Glomerular visceral epithelial cell (primary cell): ENCODE measurements at regions not wholly inside any gene's neighbourhood (a gene's known extent, or its start where the extent isn't known, plus 50 kb on each side); places are given as distances from the start of the nearest gene placed in this dataset.
A peak's percentile ranks its signal among the peaks of the same experiment; 100 is the strongest.
"Not testable (repeated sequence)": the region's sequence is repeated elsewhere in the genome, so short reads cannot be mapped to it uniquely, and the experiment has no call there.

Experiments used
- DNase-seq: peaks from one replicate; pipeline ENCODE4 v3.0.0-alpha.2; 2016; ENCODE audit errors: extremely low spot score

DNA sequence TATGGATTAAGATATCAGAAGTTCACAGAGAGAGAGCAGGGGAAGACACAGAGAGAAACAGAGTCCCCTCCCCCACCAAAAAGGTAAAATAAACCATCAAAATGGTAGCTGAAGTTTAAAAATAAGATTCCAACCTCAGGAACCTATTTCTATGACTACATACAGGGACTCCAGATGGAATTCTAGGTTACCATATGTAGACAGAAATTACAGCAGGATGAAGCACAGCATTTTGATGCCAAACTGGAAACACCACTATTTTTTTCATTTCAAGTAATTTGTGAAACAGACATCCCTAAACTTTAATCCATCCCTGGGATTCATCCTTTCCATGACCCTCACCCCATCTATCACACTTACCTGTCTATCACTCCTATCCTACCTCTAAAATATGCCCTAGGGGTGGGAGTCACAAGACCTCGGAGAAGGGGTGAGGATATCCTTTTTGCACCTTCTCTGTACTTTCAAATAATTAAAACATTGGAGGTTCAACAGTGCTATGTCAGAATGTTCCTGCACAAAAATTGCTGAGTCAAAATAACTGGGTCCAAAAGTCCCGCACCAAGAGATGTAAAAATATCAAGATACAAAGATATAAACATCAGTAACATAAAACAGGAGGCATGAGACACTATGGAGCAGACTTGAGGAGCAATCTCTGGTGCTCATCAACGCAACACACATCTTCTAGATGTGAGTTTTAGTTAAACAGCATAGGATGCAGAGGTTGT lies 344.5 kb upstream of the RASGEF1B start:
- DNase-seq = no peak

DNA sequence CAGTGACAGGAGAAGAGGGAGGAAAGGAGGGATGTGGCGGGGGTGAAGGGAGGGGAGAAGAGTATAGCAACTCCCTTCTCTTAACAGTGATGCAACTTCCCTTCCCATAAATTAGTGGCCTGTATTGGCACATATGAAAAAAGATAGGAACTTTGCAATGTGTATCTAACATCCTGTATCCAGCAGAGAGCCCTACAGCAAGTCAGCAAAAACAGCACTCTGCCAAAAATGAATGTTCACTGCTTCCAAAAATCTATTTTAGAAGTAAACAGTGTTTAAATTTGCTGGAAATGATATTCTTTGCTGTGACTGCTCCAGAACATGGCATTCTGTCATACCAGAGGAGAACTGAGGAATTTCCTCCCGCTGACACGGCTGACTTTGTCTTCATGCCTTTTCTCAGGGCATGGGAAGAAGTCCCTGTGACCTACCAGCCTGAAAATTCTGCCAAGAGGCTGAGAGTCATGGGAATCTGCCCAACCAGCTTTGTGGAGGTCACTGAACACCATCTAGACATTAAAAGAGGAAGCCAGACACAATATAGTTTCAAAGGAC lies 343.4 kb upstream of the RASGEF1B start:
- peak; percentile 17 for DNase-seq

DNA sequence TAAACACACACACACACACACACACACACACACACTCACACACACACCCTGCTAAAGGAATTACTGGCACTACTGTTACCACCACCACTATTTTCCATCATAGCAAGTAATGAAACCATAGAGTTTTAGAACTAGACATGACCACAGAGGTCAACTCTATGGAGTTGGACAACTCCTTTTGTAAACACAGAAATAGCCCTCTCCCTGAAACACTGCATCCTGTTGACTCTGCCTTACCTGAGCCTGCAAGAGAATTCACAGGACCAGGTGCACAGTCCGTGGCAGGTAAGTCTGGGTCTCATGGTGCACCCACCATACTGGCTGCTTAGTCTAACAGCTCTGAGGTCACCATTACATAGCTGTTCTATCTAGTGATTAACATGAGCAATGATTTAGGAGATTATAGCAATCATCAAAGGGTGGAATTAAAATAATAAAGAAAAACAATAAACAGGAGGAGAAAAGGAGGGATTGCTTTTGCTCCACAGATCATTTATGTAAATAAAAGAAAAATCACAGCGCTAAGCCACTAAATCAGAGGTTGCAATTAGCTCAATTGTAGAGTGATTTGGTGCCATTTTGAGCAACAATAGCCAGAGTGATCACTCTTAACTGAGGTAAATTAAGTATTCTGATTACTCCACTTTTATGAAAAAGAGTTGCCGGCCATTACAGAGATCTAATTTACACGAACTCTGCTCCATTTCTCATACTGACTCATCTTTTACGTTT lies 340.0 kb upstream of the RASGEF1B start:
- DNase-seq = no peak

DNA sequence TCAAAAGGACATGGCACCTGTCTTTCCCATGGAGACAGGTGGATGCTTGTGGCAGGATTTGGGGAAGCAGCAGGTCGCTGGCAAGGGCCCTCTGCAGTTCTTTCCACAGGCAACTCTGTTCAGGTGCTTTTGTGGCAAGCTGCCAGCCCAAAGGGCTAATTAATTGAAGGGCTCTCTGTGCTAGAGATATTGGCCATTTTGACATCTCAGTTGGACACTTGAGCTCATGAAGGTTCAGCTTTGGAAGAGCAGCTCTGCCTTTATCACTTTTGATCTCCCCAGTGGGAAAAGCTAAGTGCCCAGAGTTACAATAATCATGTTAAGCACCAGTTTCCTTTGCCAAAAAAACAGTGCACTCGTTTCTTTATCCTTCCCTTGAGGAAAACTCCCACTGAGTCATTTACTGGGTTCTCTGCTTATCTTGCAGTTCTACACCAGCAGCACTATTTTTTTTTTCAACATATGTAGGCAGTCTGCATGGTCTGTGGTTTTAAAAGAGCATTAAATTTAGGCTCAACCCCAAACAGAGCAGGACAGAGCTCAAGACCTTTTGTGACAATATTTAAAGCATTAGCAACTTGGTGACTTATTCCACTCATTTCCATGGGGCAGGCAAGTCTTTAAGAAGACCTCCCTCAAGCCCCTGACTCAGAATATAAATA lies 336.4 kb upstream of the RASGEF1B start:
- DNase-seq = no peak

DNA sequence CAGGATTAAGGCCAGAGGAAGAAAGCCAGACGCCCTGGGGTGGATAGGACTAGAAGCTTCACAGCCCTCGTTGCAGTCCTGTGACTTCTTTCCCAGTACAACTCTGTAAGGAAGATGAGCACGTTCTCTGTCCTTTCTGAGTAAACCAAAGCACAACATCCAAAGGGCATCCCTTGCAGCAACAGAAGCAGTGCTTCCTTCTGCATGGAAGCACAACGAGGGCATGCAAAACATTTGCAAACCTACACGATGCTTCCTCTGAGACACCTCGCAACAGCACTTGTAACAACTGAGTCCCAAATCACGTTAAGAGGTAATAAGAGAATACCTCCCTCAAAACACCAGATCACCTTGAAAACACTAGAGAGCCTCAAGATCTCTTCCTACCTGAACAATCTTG lies 335.7 kb upstream of the RASGEF1B start:
- DNase-seq = no peak

DNA sequence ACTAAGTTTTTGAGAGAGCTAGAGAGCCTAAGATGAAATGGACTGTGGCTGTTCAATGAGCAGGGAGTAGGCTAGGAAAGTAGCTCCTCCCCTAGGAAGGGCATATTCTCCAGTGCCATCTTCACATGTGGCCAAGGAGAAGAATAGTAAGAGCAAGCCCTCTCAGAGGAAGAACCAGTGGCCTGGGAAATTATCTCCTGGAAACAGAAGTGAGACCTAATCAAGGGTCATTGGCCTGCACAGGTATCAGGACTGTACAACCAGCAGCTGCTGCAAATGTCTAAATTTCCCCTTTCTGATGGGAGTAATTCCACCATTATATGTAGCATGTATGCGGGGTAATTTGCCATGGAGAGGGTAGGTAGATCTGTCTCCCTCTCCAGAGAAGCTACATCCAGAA lies 334.8 kb upstream of the RASGEF1B start:
- no peak for DNase-seq

DNA sequence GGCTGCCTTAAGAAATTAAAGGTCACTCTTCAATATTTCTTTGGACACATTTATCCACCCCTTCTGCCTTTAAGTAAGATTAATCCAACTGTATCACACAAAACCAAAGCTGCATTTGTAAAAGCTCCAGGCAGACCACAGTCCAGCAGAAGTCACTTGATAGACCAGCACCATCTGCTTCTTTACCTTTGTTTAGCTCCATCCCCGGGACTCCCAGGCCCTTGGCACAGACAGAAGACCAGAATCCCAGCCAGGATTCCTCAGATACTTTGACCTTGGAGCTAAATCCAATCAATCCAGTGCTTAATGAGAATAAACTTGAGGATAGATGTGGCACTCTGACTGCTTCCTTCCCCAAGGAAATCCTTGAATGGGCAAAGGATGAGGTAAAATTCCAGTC lies 333.1 kb upstream of the RASGEF1B start:
- DNase-seq = no peak

DNA sequence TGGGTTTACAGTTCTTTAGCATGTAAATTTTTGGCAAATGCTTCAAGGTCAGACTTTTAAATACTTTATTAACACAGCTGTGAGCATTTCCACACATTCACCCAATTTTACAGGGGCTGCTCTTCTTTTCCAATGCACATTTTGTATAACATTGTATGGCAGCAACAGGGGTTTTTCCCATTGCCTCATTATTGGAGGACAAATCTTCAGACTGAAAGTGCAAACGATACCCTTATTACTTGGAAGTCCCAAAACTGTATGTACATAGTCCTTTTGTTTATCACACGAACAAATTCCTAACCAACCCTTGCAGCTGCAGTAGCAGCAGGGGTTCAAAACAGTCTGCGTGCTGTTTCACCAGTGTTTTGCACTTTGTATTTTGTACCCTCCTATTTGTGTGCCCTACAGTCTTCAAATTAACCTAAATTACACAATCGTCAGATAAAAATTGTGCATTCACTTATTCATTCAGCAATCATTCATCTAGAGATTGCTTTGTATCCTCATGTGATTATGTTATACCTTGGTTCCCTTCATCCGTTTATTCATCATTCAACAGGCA lies 330.7 kb upstream of the RASGEF1B start:
- no peak for DNase-seq

DNA sequence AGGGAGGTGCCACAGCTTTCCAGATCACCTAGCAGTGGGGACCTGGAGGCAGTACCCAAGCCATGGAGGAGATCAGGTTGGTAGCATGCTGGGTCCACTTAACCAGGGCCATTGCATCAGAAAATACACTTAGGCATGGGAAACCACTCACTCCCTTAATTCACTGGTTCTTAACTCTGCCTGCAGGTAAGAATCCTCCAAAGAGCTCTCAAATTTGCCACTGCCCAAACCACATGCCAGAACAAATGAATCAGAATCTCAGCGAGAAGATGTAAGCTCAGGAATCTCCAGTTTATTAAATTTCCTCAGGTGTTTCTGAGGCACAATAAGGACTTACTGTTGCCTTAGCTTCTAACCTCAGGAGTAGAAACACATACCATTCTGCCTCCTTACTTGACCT lies 327.7 kb upstream of the RASGEF1B start:
- no peak for DNase-seq

DNA sequence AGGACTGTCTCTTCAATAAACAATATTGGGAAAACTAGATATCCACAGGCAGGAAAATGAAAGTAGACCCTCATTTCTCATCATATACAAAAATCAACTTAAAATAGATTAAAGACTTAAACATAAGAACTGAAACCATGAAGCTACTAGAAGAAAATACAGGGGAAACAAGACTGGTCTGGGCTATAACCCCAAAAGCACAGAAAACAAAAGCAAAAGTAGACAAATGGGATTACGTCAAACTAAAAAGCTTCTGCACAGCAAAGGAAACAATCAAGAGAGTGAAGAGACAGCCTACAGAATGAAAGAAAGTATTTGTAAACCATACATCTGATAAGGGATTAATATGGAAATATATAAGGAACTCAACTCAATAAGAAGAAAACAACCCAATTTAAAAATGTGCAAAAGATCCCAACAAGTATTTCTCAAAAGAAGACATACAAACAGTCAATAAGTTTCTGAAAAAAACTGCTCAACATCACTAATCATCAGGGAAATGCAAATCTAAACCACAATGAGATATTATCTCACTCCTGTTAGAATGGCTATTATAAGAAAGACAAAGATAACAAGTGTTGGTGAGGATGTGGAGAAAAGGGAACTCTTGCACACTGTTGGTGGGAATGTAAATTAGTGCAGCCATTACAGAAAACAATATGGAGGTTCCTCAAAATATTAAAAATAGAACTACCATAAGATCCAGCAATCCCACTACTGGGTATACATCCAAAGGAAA lies 325.3 kb upstream of the RASGEF1B start:
- no peak for DNase-seq

DNA sequence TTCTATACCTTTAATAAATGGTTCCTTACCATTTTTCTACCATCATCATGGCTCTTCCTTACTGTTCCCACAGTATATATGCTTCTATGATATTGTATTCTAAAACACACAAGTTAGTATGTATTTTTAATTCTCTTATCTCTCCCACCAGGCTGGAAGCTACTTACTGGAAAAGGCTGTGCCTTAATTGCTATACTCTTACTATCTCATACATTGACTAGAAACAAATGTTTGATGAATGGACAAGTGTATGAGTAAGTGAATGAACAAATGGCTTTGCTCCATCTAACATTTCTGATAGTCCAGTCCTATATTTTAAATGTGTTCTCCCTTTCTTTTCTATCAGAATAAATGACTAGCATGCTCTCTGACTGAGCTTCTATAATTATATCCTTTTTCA lies 320.8 kb upstream of the RASGEF1B start:
- DNase-seq = no peak

DNA sequence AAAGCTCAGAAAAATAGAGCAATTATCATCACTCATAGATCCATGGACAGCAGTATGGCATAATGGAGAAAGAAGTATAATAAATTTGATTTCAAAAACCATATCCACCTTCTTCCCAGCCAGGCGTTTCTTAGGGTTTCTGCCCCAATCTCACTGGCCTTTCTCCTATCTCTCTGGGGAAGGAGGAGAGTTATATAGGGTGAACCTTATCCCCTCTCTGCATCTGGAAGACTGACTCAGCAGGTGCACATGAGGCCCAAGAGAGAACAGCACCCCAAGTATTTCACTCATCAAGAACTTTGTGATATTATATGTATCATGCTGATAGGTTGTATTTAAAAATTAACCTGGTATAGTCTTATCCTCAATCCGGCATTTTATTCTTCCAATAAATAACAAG lies 318.8 kb upstream of the RASGEF1B start:
- no peak for DNase-seq

DNA sequence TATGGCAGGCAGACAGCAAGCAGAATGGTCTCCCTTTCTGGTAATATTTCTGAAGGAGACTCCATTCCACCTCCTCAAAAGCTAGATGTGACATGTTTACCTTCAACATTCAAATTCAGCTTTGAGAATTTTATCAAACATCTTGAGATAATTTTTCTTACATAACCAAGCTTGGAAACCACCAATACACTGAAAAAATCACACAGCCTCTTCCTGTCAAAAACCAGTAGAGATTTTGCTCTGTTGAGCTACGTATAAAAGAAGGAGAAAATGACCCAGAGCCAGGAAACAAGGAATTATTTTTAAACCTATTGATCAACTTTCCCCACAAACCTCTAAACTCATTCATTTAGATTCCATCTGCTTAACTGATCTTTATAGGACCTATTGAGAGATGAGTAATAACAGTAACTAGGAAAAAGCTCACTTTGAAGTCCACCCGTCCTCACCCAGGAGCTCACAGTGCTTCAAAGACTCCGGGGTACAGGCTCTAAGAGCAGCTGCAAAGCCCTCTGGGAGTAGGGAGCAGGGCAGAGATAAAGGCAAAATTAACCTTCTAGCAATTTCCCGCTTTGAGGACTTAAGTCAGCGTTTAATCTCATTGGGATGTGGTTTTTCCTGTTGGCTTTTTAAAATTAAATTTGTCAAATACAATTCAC lies 318.2 kb upstream of the RASGEF1B start:
- no peak for DNase-seq

DNA sequence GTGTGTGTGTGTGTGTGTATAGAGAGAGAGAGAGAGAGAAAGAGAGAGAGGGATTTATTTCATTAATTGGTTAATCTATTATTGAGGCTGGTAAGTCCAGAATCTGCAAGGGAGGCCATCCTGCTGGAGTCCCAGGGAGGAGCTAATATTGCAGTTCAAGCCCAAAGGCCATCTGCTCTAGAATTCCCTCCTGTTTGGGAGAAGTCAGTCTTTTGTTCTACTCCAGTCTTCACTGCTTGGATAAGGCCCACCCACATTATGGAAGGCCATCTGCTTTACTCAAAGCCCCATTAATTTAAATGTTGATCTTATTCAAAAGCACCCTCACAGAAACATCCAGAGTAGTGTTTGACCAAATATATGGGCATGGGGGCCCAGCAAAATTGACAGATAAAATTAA lies 317.5 kb upstream of the RASGEF1B start:
- DNase-seq = no peak

DNA sequence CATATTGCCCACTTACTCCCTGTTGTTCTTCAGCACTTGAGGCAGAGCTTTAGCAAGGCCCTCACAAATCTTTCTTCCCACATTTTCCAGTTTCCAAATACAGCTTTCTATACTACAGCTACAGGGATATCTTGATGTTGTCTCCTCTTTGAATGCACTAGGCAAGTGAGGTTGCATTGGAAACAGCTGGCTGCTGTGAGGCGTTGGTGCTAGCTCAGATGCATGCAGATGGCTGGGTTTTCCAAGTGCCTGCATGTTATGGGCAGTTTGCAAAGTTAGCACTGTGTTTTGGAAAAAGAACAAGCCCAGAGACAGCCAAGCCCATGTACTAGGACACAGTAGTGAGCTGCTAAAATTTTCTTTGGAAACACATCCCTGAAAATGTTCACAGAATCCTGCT lies 315.1 kb upstream of the RASGEF1B start:
- no peak for DNase-seq

DNA sequence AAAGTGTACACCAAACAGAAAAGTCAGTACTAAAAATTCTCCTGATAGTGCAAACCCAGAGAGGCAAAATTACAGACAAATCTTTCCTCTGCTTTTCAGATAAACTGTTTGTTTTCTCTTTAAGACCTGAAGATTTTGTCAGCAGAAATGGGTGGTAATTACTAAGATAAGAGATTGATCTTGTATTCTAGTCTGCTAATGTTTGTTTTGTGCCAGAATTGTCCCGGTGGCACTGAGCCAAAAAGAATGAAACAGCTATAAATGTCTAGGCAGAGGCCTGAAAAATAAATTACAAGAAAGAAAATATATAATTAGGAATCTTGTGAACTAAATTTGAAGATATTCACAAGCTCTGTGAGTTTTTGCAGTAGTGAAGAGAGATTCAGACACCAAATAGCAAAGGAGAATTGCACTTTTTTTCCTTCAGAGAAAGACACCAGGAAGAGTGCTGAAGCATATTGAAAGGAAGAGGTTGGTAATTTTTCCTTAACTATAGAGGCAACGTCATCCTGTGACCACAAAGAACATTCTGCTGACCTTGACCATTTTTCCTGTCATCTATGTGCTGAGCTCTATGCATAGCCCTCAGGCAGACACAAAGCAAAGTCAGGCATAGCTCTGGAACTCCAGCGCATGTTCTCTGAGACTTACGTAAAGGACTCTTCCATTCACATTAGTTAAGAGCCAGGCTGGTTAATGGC lies 314.5 kb upstream of the RASGEF1B start:
- DNase-seq = peak; percentile 42

DNA sequence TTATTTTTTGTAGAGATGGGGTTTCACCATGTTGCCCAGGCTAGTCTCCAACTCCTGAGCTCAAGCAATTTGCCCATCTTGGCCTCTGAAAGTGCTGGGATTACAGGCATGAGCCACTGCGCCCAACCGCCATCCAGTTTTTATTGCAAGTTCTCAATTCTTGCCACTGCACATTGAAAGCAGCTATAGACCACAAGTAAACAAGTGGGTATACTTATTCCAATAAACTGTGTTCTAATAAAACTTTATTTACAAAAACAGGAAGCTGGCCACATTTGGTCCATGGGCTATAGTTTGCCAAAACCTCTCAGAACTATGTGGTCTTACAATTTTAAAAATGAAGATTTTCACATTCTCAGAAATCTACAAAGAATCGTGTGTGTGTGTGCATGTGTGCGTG lies 313.6 kb upstream of the RASGEF1B start:
- no peak for DNase-seq

DNA sequence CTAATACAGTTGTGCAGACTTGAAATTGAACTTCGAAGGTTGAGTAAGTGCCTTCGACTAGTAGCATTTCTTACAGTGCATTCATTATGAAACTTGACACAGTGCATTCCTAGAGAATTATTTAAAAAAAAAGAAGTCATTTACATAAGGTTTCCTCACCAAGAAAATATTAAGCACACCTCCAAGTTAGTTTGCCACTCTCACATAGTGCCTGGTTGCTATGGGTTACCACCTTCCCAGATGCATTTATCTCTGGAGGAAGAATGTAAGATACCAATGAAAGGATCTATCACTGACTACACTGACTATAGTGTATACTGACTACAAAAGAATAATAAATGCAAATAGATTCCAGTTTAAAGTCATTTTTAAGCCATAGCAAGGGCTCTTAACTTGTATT lies 311.9 kb upstream of the RASGEF1B start:
- no peak for DNase-seq

DNA sequence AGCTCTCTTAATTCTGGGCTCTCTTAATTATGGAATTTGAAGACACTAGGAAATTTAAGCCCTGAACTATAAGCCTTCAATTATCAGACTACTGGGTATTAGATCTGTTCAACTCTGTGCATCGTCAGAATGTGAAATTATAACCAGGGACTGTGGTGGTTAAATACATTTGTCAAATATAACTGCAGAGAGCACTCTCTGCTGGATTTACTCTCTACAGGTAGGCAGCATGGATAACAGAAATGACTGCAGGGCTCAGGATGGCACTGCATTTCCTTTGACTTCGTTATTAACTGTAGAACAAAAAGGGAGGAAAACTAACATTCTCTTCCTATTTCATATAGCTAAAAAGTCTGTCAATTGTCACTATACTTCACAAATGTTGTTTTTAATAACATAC lies 310.1 kb upstream of the RASGEF1B start:
- no peak for DNase-seq

DNA sequence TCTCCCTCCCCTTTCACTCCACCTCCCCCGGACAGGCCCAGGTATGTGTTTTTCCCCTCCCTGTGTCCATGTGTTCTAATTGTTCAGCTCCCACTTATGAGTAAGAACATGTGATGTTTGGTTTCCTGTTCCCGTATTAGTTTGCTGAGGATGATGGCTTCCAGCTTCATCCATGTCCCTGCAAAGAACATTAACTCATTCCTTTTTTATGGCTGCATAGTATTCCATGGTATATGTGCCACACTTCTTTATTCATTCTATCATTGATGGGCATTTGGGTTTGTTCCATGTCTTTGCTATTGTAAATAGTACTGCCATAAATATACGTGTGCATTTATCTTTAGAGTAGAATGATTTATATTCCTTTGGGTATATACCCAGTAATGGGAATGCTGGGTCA lies 306.0 kb upstream of the RASGEF1B start:
- not testable (repeated sequence) for DNase-seq

DNA sequence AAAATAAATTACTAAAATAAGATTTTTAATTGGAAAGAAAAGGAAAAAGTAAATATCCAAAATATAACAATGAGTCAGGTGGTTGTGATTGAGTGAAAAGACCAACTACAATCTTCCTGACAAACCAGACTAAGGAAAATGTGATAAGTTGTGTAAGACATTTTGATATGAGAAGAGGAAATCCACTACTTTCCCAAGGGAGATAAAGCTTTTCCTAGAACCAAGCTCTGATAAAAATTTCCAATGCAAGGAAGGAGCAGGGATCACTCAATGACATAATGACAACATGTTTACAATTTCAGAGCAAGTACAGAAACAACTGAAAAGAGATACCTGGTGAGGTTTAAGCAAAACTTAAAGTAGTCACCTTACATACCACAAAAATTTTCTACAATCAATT lies 305.1 kb upstream of the RASGEF1B start:
- no peak for DNase-seq
